K562 (cell line): ENCODE measurements at regions not wholly inside any gene's neighbourhood (a gene's known extent, or its start where the extent isn't known, plus 50 kb on each side); places are given as distances from the start of the nearest gene placed in this dataset.

Experiments used
- ATAC-seq: fragments of 200-7000 bp; cut with Tn5 transposase; 3 replicates; pipeline ENCODE4 v1.9.1; 2020; ENCODE audit warnings: moderate library complexity
- BruUV-seq: library from RNA; stranded (reverse); fragments of 400-500 nt; replicated peaks from 2 replicates; lab custom pipeline; 2021; lab: Mats Ljungman, UMichigan
- CTCF ChIA-PET: fragments of 300-600 bp; formaldehyde crosslinking; extraction: SDS; loops from one replicate; lab custom pipeline; 2021; ENCODE audit warnings: low intra/inter-chr PET ratio; lab: Yijun Ruan, JAX
- POLR2A ChIA-PET: fragments of 300-600, 350-650 bp; sonication (Branson Sonifier 250); formaldehyde crosslinking; extraction: SDS; loops from one replicate; lab custom pipeline; 2021; ENCODE audit warnings: antibody characterized with exemption, inconsistent platforms; lab: Yijun Ruan, JAX
- DNase-seq, 4 experiments: peaks; one replicate each; pipeline versions ENCODE4 v3.0.0 to v3.0.0-alpha.2; 2011 to 2018; ENCODE audit warnings: low spot score in 3 of 4, mixed read lengths in 3 of 4; ENCODE audit errors: extremely low read depth in 1 of 4
- FAIRE-seq: peaks from 2 replicates; lab custom pipeline; 2011; peaks lifted over from hg19 to GRCh38; lab: Jason Lieb, UNC
- H2AFZ ChIP-seq: 2 replicates; pipeline ENCODE4 v1.6.0; 2011; ENCODE audit warnings: low read depth, low read length, control low read depth, inconsistent platforms
- H3K27ac ChIP-seq: fragments of 200-600 bp; 3 replicates; pipeline ENCODE4 v1.8.0; 2011; ENCODE audit warnings: low read depth, mild to moderate bottlenecking, control low read depth, inconsistent platforms, low read length, moderate library complexity, mixed read lengths; ENCODE audit errors: extremely low read depth
- H3K27me3 ChIP-seq, 2 experiments: fragments of 300-600 bp in 1 of 2; 2 replicates in 1 of 2; 3 replicates in 1 of 2; pipeline versions ENCODE4 v1.6.0 to v1.8.0; 2011; ENCODE audit warnings: inconsistent platforms in 2 of 2, low read length in 2 of 2, mild to moderate bottlenecking in 1 of 2, mixed read lengths in 1 of 2, moderate library complexity in 1 of 2; ENCODE audit not compliant: control insufficient read depth in 2 of 2, insufficient read depth in 2 of 2
- H3K36me3 ChIP-seq: fragments of 300-600 bp; 3 replicates; pipeline ENCODE4 v1.8.0; 2011; ENCODE audit warnings: mild to moderate bottlenecking, low read length, inconsistent platforms; ENCODE audit not compliant: control insufficient read depth, insufficient read depth
- H3K4me1 ChIP-seq, 2 experiments: fragments of 200-600 bp in 1 of 2; replicated peaks in 1 of 2; 2 replicates in 1 of 2; 3 replicates in 1 of 2; pipeline versions ENCODE4 v1.5.1 to v1.8.0; 2011; ENCODE audit warnings: inconsistent platforms in 2 of 2, low read length in 2 of 2, mild to moderate bottlenecking in 1 of 2, mixed read lengths in 1 of 2, moderate library complexity in 1 of 2; ENCODE audit not compliant: control insufficient read depth in 2 of 2, insufficient read depth in 2 of 2
- H3K4me2 ChIP-seq: 2 replicates; pipeline ENCODE4 v1.6.1; 2011; ENCODE audit warnings: low read length, control low read depth, inconsistent platforms, mixed read lengths; ENCODE audit not compliant: insufficient read depth
- H3K4me3 ChIP-seq: fragments of 200-600 bp; sonication (generic), shearing (Covaris generic); 2 replicates; pipeline ENCODE4 v1.5.1; 2016; ENCODE audit warnings: control low read depth, inconsistent platforms
- H3K79me2 ChIP-seq: fragments of 200-600 bp; 3 replicates; pipeline ENCODE4 v1.8.0; 2011; ENCODE audit warnings: low read length, inconsistent platforms; ENCODE audit not compliant: control insufficient read depth, insufficient read depth
- H3K9ac ChIP-seq, 2 experiments: 2 replicates each; pipeline versions ENCODE4 v1.6.0 to v1.6.1; 2011; ENCODE audit warnings: low read depth in 2 of 2, low read length in 2 of 2, control low read depth in 1 of 2, inconsistent platforms in 1 of 2, mild to moderate bottlenecking in 1 of 2, mixed read lengths in 1 of 2; ENCODE audit not compliant: insufficient read depth in 1 of 2
- H3K9me1 ChIP-seq: one replicate; pipeline ENCODE4 v1.6.0; 2011; ENCODE audit warnings: inconsistent platforms, mild to moderate bottlenecking, low read length, moderate library complexity; ENCODE audit not compliant: control insufficient read depth, insufficient read depth
- H3K9me3 ChIP-seq: replicated peaks from 2 replicates; pipeline ENCODE4 v1.5.1; 2011; ENCODE audit warnings: low read depth, low read length, inconsistent platforms; ENCODE audit not compliant: control insufficient read depth, insufficient read depth
- H4K20me1 ChIP-seq: replicated peaks from 2 replicates; pipeline ENCODE4 v1.6.1; 2011; ENCODE audit warnings: low read length, inconsistent platforms, mixed read lengths; ENCODE audit not compliant: control insufficient read depth, insufficient read depth
- BHLHE40 ChIP-seq: IDR thresholded peaks from 2 replicates; pipeline ENCODE4 v1.6.1; 2011; ENCODE audit warnings: low read length, improper control_type of control experiment
- GABPB1 ChIP-seq: sonication (generic); formaldehyde crosslinking; IDR thresholded peaks from 2 replicates; pipeline ENCODE4 v1.8.0; 2022; ENCODE audit warnings: mild to moderate bottlenecking, missing genetic modification reagents
- HNRNPLL ChIP-seq: fragments of 200-400 bp; formaldehyde crosslinking; IDR thresholded peaks from 2 replicates; pipeline ENCODE4 v1.6.1; 2017; ENCODE audit warnings: low read length, low read depth, mild to moderate bottlenecking; ENCODE audit not compliant: poor library complexity, severe bottlenecking
- KLF10 ChIP-seq: fragments of 250-450 bp; sonication (Bioruptor Pico); IDR thresholded peaks from 2 replicates; pipeline ENCODE4 v1.6.1; 2021; ENCODE audit warnings: matching md5 sums
- MEF2A ChIP-seq: IDR thresholded peaks from 2 replicates; pipeline ENCODE4 v1.6.1; 2011; ENCODE audit warnings: low read depth, mild to moderate bottlenecking, low read length, moderate library complexity; ENCODE audit not compliant: control insufficient read depth
- THRAP3 ChIP-seq: fragments of 450-650 bp; IDR thresholded peaks from 2 replicates; pipeline ENCODE4 v1.6.1; 2016; ENCODE audit warnings: mild to moderate bottlenecking, inconsistent platforms, borderline replicate concordance
- XRCC3 ChIP-seq: fragments of 450-650 bp; IDR thresholded peaks from 2 replicates; pipeline ENCODE4 v1.6.1; 2017; ENCODE audit warnings: mild to moderate bottlenecking, moderate library complexity
- ZFP36 ChIP-seq: fragments of 150-350 bp; IDR thresholded peaks from 2 replicates; pipeline ENCODE4 v1.6.1; 2018; ENCODE audit warnings: low read length, low read depth; ENCODE audit not compliant: partially characterized antibody
- ZKSCAN3 ChIP-seq: fragments of 250-450 bp; sonication (Bioruptor Pico); IDR thresholded peaks from 2 replicates; pipeline ENCODE4 v1.4.0; 2020
- ZNF134 ChIP-seq: fragments of 250-450 bp; sonication (Bioruptor Pico); conservative IDR thresholded peaks from 2 replicates; pipeline ENCODE4 v1.4.0; 2020
- ZNF24 ChIP-seq: fragments of 450-650 bp; IDR thresholded peaks from 2 replicates; pipeline ENCODE4 v1.6.1; 2016
- ZNF280A ChIP-seq: fragments of 450-650 bp; IDR thresholded peaks from 2 replicates; pipeline ENCODE4 v1.6.1; 2018; ENCODE audit warnings: mild to moderate bottlenecking, low read depth; ENCODE audit not compliant: partially characterized antibody
- ZNF384 ChIP-seq: IDR thresholded peaks from 2 replicates; pipeline ENCODE4 v1.6.1; 2012; ENCODE audit warnings: low read depth, low read length, improper control_type of control experiment
- ZNF41 ChIP-seq: fragments of 250-450 bp; sonication (Bioruptor Pico); conservative IDR thresholded peaks from 2 replicates; pipeline ENCODE4 v1.4.0; 2020; ENCODE audit warnings: mild to moderate bottlenecking
- ZNF584 ChIP-seq: fragments of 200-800 bp; sonication (Bioruptor generic); IDR thresholded peaks from 2 replicates; pipeline ENCODE4 v1.6.1; 2016; ENCODE audit warnings: low read depth, mild to moderate bottlenecking, missing genetic modification characterization, missing compliant biosample characterization
- WGBS: fragments of 100-300 bp; shearing (Covaris generic); methylation state at CpG from one replicate; pipeline ENCODE4 v1.1.6; 2016; ENCODE audit warnings: low coverage, mixed read lengths; ENCODE audit not compliant: insufficient coverage; ENCODE audit errors: missing lambda C conversion rate; 5-methylcytosine and 5-hydroxymethylcytosine counted together
- in situ Hi-C: fragments of 300-500 bp; cut with MboI; formaldehyde crosslinking; loops from 4 replicates; pipeline ENCODE4 v1.15.0; 2018; ENCODE audit warnings: inconsistent platforms, mixed read lengths
- intact Hi-C: fragments of 100-400 bp; cut with micrococcal nuclease; formaldehyde crosslinking; loops from 2 replicates; pipeline ENCODE4 v1.14.2; 2022

DNA sequence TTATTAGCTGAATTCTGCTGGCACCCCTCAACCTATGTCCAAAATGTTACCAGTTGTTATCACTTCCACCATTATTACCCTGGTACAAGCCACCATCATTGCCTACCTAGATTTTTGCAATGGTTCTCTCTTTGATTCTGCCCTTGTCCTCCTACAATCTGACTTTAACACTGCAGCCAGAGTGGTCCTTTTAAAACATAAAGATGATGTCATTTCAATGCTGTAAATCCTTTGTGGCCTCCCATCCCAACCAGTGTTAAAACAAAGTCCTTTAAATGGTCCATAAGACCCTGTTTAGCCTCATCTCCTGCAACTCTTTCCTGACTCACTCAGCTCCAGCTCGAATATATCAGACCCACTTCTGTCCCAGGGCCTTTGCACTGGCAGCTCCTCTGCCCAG, 54.9 kb upstream of the FSTL4 start:
- no peak overlapping the region for H2AFZ ChIP-seq
- ChIA-PET POLR2A (no interaction called here), CTCF (no interaction called here)
- WGBS, result 0% methylated on average over 1 of the region's 1 CpG
- H3K36me3 ChIP-seq, result no peaks in the 10 kb centered on the region
- ATAC-seq (no peak), FAIRE-seq (no peak), DNase-seq (no peak)
- in situ Hi-C loops (no loop called here), intact Hi-C loops (no loop called here)
- no peaks in the 10 kb centered on the region for H3K9me1 ChIP-seq
- no peaks in the 10 kb centered on the region for H3K9me3 ChIP-seq
- peaks cover 0 to 9% of the 10 kb centered on the region in 2 experiments; a peak in 1 of 5 replicates for H3K27me3 ChIP-seq
- no TSS peak for BruUV-seq
- H3K27ac ChIP-seq, result no peak overlapping the region
- H3K79me2 ChIP-seq, result no peaks in the 10 kb centered on the region
- no peaks in the 10 kb centered on the region for H4K20me1 ChIP-seq
- no peak overlapping the region for H3K4me3 ChIP-seq
- TF ChIP-seq ZNF584, result no peak
- no peak for TF ChIP-seq ZNF134 (CRISPR knock-in tag)
- H3K9ac ChIP-seq, result no peak overlapping the region
- H3K4me2 ChIP-seq, result no peak overlapping the region
- no peaks in the 10 kb centered on the region for H3K4me1 ChIP-seq

DNA sequence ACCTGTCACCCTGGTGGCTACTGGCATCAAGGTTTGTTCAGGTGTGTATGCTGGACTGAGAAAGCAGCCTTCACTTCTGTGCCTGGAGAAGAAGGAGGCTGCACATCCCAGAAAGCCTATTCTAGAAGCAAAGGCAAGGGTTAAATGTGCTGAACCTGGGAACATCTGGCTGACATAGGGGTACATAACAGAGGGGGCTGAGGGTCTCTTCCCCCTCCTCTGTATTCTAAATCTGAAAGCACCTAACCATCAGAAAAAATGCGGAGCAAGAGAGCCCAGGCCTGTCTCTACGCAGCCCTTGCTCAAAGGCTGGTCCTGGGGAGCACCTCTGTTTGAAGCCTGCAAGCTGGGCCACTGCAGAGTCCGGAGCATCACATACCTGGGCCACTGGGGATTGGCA, 53.2 kb upstream of the FSTL4 start:
- no peak for ATAC-seq
- intact Hi-C loops (no loop called here), in situ Hi-C loops (no loop called here)
- no peak for FAIRE-seq
- no peaks in the 10 kb centered on the region for H4K20me1 ChIP-seq
- H3K9me3 ChIP-seq, result no peaks in the 10 kb centered on the region
- no peak overlapping the region for H3K4me3 ChIP-seq
- DNase-seq, result no peak
- H3K27ac ChIP-seq, result no peak overlapping the region
- no peaks in the 10 kb centered on the region for H3K79me2 ChIP-seq
- 4% methylated on average over 3 of the region's 3 CpGs for WGBS
- no TSS peak for BruUV-seq
- no peaks in the 10 kb centered on the region for H3K36me3 ChIP-seq
- no peak overlapping the region for H3K9ac ChIP-seq
- no peaks in the 10 kb centered on the region for H3K4me1 ChIP-seq
- ChIA-PET CTCF (no interaction called here), POLR2A (interaction anchor here (1.0 kb wide), 1 partner anchor 15 kb away, joined by 4 read pairs; no protein-coding TSS in a partner anchor)
- H2AFZ ChIP-seq, result no peak overlapping the region
- TF ChIP-seq BHLHE40 (no peak), ZFP36 (no peak), ZNF384 (no peak), XRCC3 (no peak), MEF2A (no peak), ZNF280A (no peak), HNRNPLL (no peak), THRAP3 (no peak), KLF10 (CRISPR knock-in tag) (no peak), GABPB1 (CRISPR knock-in tag) (no peak), ZNF41 (CRISPR knock-in tag) (no peak), ZKSCAN3 (CRISPR knock-in tag) (no peak), ZNF24 (no peak)
- no peaks in the 10 kb centered on the region for H3K9me1 ChIP-seq
- H3K27me3 ChIP-seq, result peaks cover 0 to 9% of the 10 kb centered on the region in 2 experiments; a peak in 1 of 5 replicates
- H3K4me2 ChIP-seq, result no peak overlapping the region
